Epithelial cell of esophagus (primary cell): ENCODE measurements at regions not wholly inside any gene's neighbourhood (a gene's known extent, or its start where the extent isn't known, plus 50 kb on each side); places are given as distances from the start of the nearest gene placed in this dataset.

Experiments used
- DNase-seq: peaks from one replicate; pipeline ENCODE4 v3.0.0; 2010; ENCODE audit warnings: low read depth
- H3K4me3 ChIP-seq: 2 replicates; pipeline ENCODE4 v1.5.1; 2011; ENCODE audit warnings: mild to moderate bottlenecking, low read length, control low read depth
- CTCF ChIP-seq: IDR thresholded peaks from 2 replicates; pipeline ENCODE4 v1.5.1; 2011; ENCODE audit warnings: low read depth, mild to moderate bottlenecking, low read length, control low read depth, inconsistent platforms; ENCODE audit not compliant: insufficient read depth; ENCODE audit errors: missing control alignments

GRCh38 chr4:14091966-14092365 lies 464.4 kb upstream of the BOD1L1 start:
- H3K4me3 ChIP-seq, result no peak overlapping the region
- no peak for TF ChIP-seq CTCF
- no peak for DNase-seq

GRCh38 chr4:14092741-14093140 lies 465.2 kb upstream of the BOD1L1 start:
- TF ChIP-seq CTCF, result no peak
- DNase-seq, result peak; percentile 5
- no peak overlapping the region for H3K4me3 ChIP-seq

- no peak for TF ChIP-seq CTCF
- DNase-seq, result no peak
- no peak overlapping the region for H3K4me3 ChIP-seq
Measured at GRCh38 chr4:14095831-14096230, 468.3 kb upstream of the BOD1L1 start.

GRCh38 chr4:14096396-14096965 lies 469.0 kb upstream of the BOD1L1 start:
- no peak for DNase-seq
- no peak for TF ChIP-seq CTCF
- H3K4me3 ChIP-seq, result no peak overlapping the region

GRCh38 chr4:14100349-14100748 lies 472.8 kb upstream of the BOD1L1 start:
- DNase-seq, result no peak
- no peak for TF ChIP-seq CTCF
- H3K4me3 ChIP-seq, result no peak overlapping the region

- H3K4me3 ChIP-seq, result no peak overlapping the region
- peak; percentile 76 for DNase-seq
- no peak for TF ChIP-seq CTCF
Measured at GRCh38 chr4:14110407-14110806, 482.9 kb upstream of the BOD1L1 start.

- no peak for TF ChIP-seq CTCF
- no peak overlapping the region for H3K4me3 ChIP-seq
- DNase-seq, result no peak
Measured at GRCh38 chr4:14111730-14112181, 484.2 kb upstream of the BOD1L1 start.
